ENCODE measurements at regions not wholly inside any gene's neighbourhood (a gene's known extent, or its start where the extent isn't known, plus 50 kb on each side); places are given as distances from the start of the nearest gene placed in this dataset.

GRCh38 chrX:13094828-13095341 lies 50.5 kb upstream of the FAM9C start:
- ATAC-seq (ENCODE audit: low FRiP score) (no peak), DNase-seq (ENCODE audit: low spot score) (no peak)
- no peak for TF ChIP-seq CTCF (IDR thresholded peaks at IDR 0.05)

- TF ChIP-seq CTCF (IDR thresholded peaks at IDR 0.05) = no peak
- ATAC-seq (ENCODE audit: low FRiP score) (no peak), DNase-seq (ENCODE audit: low spot score) (no peak)
Observed at GRCh38 chrX:13094374-13094773, 50.0 kb upstream of the FAM9C start.
